ENCODE measurements at regions not wholly inside any gene's neighbourhood (a gene's known extent, or its start where the extent isn't known, plus 50 kb on each side); places are given as distances from the start of the nearest gene placed in this dataset.

DNA sequence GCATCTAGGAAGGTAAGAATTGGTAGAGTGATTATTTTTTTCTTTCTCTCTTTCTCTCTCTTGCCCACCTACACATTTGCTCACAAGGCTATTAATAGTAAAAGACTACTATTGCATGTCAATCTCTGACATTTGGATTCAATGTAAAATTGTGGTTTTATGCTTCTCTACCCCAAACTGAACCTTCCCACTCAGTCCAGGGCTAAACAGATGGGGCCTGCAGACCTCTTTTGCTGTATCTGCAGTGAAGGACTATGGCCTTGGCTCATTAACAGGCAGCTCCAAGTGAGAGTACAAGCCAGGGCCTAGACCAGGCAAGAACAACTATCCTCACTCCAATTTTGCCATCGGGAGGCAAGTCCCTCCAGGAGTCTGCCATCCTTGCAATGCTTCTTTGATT is 68.3 kb upstream of the ARL4C start:
- POLR2A ChIA-PET: no interaction called here
- CTCF ChIA-PET: interaction anchor here (1.3 kb wide), 1 partner anchor 20 kb away, joined by 4 read pairs; no protein-coding TSS in a partner anchor
- TF ChIP-seq CTCF (IDR thresholded peaks at IDR 0.05; ENCODE audit: control extremely low read depth, extremely low read depth, low read depth, missing control alignments): no peak
- no peak for DNase-seq (ENCODE audit: extremely low spot score)

DNA sequence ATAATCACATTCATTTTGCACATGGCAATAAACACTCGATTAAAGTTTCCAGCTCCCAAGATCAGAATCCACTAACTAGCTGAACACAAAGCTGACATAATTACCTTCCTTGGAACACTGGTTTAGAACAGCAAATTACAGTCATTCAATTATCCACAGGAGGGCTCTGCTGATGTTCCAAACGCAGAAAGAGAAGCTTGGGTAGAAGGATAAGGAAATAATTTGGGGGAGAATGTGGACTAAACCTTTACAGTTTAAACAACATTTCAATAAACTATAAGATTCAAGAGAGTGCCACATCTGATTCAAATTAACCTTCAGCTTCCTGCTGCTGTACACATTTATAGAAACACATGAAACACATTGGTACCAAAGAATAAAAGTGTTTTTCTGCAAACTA is 67.8 kb upstream of the ARL4C start:
- no peak for TF ChIP-seq CTCF (IDR thresholded peaks at IDR 0.05; ENCODE audit: control extremely low read depth, extremely low read depth, low read depth, missing control alignments)
- no peak for DNase-seq (ENCODE audit: extremely low spot score)
- CTCF ChIA-PET: interaction anchor here (1.3 kb wide), 1 partner anchor 19 kb away, joined by 4 read pairs; no protein-coding TSS in a partner anchor
- POLR2A ChIA-PET: no interaction called here

GRCh38 chr2:234559609-234560008 is 62.7 kb upstream of the ARL4C start:
- CTCF ChIA-PET: no interaction called here
- POLR2A ChIA-PET: no interaction called here
- no peak for DNase-seq (ENCODE audit: extremely low spot score)
- no peak for TF ChIP-seq CTCF (IDR thresholded peaks at IDR 0.05; ENCODE audit: control extremely low read depth, extremely low read depth, low read depth, missing control alignments)

GRCh38 chr2:234558642-234559041 is 61.8 kb upstream of the ARL4C start:
- no peak for TF ChIP-seq CTCF (IDR thresholded peaks at IDR 0.05; ENCODE audit: control extremely low read depth, extremely low read depth, low read depth, missing control alignments)
- POLR2A ChIA-PET: no interaction called here
- no peak for DNase-seq (ENCODE audit: extremely low spot score)
- CTCF ChIA-PET: interaction anchor here (1.8 kb wide), 1 partner anchor 13 kb away, joined by 6 read pairs; no protein-coding TSS in a partner anchor

- CTCF ChIA-PET: interaction anchor here (0.8 to 1.7 kb wide), 5 partner anchors 10 to 578 kb away, joined by 3 to 8 read pairs (median 3); no protein-coding TSS in a partner anchor
- no peak for DNase-seq (ENCODE audit: extremely low spot score)
- POLR2A ChIA-PET: no interaction called here
- no peak for TF ChIP-seq CTCF (IDR thresholded peaks at IDR 0.05; ENCODE audit: control extremely low read depth, extremely low read depth, low read depth, missing control alignments)
Measured at GRCh38 chr2:234556848-234557573, 60.1 kb upstream of the ARL4C start.

- TF ChIP-seq CTCF (IDR thresholded peaks at IDR 0.05; ENCODE audit: control extremely low read depth, extremely low read depth, low read depth, missing control alignments): no peak
- DNase-seq (ENCODE audit: extremely low spot score): no peak
- POLR2A ChIA-PET: interaction anchor here (0.5 kb wide), 1 partner anchor 1165 kb away, joined by 3 read pairs; no protein-coding TSS in a partner anchor
- CTCF ChIA-PET: interaction anchor here (0.9 to 1.7 kb wide), 5 partner anchors 9 to 1038 kb away, joined by 3 to 8 read pairs (median 4); no protein-coding TSS in a partner anchor
Measured at GRCh38 chr2:234555616-234556249, 58.9 kb upstream of the ARL4C start.

Data from GM10248 (cell line).